GM04504 (cell line): ENCODE measurements at regions not wholly inside any gene's neighbourhood (a gene's known extent, or its start where the extent isn't known, plus 50 kb on each side); places are given as distances from the start of the nearest gene placed in this dataset.

ENCODE experiments used
- DNase-seq: peaks from one replicate; pipeline ENCODE4 v3.0.0-alpha.2; 2012; ENCODE audit warnings: low read depth

DNA sequence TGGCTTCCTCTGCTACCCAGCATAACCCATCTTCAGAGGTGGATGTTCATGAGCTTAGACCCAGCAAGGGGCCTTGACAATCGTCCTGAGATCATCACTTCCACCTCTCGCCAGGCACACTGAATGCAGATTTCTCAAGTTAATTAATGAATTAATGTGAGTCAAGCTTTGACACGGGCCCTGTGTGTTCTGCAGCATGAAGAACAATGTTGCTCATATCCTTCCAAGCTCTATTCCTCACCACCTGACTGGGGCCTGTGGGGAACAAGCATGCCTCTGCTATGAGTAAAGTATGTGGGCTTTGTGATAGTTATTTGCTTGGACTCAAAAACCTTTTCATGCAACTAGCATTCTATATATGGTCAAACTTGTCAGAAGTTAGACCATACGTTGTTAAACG lies 122.0 kb downstream of the SEC16B start:
- DNase-seq: no peak

DNA sequence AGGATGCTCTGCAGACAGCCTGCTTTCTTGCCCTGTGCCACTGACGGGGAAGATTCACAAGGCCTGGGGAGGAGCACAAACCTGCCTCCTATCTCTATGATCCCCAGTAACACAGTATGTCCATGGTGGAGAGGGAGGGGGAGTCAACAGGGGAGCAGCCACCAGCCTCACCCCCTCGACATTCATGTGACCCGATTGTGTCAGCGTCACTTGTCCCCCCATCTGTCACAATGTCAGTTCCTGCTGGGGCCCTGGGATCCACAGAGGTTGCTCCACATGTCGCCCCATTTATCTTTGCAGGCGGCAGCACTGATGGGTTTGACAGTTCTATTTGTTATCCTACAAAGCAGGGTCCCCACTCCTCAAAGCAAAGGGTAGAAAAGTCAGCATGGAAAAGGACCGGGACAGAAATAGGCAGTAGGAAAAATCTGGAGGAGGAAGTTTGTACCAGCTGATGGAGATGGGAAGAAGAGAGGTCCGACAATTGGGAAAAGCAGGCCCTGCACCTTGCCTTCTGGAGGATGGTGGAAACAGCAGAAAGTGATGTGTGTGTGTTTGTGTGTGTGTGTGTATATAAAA lies 130.9 kb downstream of the SEC16B start:
- no peak for DNase-seq

DNA sequence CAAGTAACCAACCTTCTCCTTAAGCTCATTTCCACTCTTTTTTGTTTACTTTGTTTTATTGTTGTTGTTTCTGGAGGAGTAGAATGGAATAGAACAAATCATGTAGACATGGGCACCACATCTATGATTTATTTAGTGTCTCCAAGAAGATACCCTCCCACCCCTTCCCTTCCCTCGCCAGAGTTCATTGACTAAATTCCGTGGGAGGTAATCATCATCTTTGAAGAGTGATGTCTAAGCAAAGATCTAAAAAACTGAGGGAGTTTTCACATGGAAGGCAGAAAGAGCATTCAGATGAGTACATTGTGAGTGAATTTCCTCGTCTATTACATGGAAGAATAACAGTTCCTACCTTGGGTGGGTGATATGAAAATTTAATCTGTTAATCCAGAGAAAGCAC lies 136.2 kb downstream of the SEC16B start:
- no peak for DNase-seq

DNA sequence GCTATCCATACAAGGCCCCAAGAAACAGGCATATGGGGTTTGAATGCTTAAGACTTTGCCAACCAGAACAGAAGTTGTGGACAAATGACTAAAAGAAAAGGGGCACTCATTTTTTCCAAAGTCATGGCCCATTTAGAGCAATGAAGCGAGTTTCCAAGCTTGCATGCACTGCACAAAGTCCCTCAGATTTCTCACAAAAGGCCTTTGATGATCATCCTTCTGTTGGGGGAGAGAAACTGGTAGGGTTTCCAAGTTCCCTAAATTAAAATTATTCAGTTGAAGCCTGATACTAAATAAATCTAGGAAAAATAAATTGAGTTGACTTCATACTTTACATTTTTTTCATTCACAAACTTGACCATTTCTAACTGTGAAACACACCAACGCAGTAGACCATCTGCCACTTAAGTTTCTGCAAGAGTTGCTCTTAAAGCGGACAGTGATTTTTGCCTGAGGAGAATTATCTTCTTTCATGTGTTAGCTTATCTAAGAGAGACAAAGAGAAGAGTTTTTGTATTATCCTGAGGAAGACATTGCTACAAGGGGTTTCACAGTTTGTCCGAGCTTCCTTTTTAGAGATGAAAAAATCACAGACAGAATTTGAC lies 139.2 kb downstream of the SEC16B start:
- DNase-seq: no peak

DNA sequence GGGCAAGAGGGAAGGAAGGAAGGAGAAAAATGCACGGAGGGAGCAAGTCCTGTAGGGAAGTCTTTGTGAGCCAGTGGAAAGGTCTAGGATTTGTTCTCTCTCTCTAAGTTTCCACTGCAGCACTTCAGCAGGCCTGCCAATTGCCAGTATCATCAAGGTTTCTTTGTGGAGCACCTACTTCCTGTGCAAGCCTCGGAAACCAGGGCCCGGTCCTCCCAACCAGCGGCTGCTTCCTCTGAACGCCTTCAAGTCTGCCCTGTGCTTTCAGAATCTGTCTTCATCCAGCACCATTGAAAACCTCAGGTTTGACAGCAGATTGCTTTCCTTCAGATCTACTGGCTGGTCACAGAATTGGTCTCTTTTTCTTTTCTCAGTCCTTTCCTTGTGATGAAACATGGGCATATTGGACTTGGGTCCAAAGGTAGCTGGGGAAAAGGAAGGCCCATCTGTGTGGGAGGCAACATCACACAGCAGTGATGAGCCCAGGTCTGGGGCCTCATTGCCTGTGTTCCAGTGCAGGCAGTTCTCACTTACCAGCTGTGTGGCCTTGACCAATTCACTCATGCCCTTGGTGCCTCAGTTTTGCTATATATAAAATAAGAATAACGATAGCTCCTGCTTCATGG lies 144.5 kb downstream of the SEC16B start:
- no peak for DNase-seq

DNA sequence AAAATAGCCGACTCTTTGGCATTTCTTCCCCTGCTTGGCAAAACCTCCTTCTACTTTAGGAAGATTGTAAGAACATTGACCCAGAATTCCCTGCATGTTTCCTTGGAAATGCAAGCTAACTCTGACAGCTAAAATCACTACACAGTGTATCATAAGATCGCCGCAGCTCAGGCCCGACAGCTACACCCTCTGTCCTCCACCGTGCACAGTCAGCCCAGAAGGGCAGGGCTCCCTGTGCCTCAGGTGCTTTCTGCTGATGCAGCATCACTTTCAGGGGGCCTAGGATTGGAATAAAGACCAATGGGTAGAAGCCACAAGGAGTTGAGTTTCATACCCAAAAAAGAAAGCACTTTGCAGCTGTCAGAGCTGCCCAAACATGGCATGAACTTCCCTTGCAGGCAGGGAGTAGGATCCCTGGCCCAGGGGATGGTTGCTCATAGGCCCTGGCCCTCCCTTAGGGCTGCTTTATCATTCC lies 145.3 kb downstream of the SEC16B start:
- DNase-seq: no peak

DNA sequence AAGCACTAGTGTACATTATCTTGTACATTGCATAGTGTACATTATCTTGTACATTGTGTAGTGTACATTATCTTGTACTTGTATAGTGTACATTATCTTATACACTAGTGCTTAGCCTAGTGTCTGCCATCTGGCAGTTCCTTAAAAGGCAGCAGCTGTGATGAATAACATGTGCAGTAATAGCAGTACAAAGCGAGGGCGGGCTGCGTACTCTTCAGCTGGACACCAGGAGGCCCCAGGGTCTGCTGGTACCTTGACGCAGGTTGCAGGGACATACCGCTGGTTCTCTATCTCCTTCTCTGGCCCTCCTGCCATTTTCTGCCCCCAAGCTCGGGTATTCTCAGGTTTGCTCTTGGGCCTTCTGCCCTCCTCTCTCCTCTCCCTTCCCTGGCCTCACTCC lies 149.6 kb downstream of the SEC16B start:
- no peak for DNase-seq

DNA sequence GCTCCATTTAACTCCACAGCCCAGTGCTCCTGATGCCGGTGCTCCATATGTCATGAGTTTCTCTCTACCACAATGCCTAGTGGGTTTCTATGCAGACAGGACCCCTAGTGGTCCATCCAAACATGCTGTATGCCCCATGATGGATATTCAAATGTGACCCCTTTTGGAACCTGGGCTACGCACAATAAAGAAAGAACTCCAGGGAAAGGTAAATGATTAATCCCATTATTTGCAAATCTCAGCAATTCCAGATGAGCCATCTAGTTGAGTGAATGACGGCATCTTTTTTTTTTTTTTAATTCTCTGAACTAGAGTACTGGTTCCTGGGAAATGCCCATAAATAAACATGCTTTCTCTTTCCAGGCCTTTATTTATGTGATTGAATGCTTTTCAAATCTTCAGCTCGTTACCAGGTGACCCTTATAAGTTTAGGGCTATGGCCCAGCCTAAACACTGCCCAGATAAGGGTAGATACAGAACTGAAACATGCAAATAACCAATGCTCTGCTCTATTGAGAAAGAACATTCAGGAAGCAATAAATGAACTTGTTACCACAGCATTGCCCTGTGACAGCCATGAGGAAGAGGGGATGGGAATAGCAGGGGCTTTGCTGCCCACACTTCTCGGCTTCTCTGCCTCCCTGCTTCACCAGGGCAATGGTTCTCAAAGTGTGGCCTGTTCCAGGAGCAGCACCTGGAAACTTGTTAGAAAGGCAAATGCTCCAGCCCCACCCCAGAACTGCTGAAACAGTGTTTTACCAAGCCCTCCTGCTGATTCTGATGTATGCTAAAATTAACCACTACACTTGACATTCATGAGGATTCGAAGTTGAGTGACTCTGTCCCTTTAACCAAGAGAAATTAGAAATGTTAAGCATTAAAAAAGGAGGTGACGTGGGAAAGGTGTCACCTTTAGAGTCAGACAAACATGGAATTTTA lies 151.7 kb downstream of the SEC16B start:
- no peak for DNase-seq

DNA sequence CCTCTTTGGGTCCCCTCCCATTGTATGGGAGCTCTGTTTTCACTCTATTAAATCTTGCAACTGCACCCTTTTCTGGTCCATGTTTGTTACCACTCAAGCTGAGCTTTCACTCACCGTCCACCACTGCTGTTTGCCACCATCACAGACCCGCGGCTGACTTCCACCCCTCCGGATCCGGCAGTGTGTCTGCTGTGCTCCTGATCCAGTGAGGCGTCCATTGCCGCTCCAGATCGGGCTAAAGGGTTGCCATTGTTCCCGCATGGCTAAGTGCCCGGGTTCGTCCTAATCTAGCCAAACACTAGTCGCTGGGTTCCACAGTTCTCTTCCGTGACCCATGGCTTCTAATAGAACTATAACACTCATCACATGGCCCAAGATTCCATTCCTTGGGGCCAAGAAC lies 157.2 kb downstream of the SEC16B start:
- DNase-seq: no peak

DNA sequence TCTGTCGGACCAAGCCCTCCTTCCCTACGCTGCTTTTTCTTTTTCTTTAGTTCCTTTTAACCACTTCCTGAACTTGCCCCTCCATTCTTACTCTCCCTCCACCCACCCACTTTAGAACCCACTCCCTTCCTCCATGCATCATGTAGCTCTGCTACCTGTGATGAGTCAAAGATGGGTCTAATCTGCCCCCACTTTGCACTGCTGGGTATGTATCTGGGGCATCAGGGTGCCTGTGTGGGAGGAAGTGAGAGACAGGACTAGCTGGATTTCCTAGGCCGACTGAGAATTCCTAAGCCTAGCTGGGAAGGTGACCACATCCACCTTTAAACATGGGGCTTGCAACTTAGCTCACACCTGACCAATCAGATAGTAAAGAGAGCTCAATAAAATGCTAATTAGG lies 157.7 kb downstream of the SEC16B start:
- no peak for DNase-seq

DNA sequence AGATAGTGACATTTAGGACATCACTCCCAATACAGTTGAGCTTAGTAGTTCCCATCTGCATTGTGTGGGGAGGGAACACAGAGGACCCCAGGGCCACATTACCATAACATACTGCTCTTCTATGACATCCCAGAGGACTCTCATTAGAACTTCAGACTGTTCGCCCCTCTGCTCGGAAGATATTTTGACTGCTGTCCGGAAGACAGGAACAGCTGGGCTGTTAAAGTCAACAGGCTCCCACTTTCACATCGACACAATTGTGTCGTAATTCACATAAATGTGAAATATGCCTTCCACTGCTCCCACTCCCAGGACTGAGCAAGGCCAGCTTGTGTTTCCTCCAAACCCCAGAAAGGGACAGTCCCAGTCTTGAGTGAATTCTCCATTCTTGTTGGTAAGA lies 158.4 kb downstream of the SEC16B start:
- DNase-seq: no peak

DNA sequence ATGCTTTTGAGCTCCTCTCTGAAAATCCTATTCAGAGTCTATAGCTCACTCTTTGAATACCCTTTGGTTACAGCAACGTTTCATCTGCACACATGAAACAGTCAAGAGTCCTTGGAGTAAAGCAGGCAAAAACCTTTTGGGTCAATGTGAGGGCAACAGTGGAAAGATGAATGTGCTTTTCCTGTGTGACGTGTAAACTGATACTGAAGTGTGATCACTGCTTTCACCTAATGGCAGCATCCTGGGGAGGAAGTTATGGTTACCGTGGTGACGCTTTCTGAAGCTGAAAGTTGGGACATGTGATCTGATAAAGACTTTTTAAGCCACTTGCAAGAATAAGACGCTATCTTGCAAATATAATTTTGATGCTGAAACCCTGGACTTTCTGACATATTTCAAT lies 160.0 kb downstream of the SEC16B start:
- DNase-seq: no peak

DNA sequence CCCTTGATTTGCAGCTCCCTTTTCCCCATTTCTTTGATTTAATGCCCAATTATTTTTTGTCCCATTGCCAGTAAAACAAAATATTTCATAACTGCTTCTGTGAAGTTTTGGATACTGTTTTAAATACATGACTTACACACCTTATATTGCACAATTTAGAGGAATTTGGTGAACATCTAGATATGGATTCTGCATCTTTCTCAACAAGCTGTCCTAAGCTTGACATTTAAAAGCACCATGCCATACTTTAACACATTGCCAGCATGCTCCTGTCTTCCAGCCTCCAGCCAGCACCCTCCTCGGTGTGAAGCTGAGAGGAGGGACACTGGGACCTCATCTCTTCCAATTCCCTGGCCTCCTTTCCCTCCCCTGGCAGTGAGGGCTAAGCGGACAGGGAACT lies 167.6 kb downstream of the SEC16B start:
- DNase-seq: no peak

DNA sequence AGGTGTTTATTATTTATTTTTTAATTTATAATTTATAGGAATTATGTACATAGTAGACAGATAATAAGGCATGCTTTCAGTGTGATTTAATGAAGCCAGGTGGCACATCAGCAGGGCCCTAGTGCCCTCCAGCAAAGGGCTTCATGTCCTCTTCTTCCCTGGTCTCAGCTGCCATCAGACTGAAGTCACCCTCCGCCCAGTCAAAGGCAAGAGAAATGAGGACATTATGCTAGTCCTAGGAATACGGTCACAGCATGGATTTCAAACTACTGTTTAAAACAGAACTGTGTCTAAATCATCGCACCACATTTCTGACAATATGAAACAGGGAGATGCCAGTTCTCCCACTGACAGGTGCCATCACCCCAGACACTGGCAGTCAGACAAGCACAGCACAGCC lies 168.1 kb downstream of the SEC16B start:
- DNase-seq: no peak

DNA sequence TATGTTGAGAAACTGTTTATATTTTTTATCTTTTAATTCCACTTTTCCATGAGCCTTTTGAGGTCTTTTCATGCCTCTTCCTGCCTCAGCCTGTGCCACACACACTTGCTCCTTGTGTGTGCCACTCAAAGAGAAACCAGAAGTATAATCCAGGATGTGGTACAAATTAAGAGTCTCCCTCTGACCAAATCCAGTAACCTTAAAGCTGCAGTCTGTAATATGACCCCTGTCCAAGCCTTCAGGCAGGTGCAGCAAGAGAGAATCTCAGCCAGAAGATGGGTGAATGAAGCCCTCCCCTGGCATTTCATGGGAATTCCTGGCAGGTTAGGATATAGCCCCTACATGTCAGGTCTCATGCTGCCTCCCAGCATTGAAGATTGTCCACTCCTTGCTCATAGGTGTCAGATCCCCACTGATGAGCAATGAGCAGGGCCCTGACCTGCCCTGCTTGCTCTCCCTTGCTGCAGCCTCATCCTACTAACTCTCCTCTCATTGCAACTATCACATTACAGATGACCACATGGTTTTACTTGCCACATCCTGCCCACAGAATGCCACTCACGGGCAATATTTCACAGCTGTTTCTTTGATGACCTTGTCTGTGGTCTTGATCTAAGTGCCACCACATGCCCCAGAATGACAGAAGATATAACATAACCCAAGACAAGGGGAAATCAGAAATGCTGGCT lies 169.3 kb downstream of the SEC16B start:
- DNase-seq: peak; percentile 10

DNA sequence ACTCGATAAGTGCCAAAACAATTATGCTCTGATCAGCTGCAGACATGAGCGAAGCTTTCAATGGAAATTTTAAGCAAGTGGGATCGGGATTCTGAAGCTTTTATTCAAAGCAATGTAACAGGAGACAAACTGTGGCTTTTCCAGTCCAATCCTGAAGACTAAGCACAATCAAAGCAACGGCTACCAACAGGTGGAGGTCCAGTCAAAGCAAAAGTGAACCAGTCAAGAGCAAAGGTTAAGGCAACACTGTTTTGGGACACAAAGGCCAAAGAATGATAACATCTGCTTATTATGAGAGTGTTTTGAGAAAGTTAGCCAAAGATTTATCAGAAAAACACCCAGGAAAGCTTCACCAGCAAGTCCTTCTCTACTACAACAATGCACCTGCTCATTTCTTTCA lies 170.1 kb downstream of the SEC16B start:
- DNase-seq: no peak

DNA sequence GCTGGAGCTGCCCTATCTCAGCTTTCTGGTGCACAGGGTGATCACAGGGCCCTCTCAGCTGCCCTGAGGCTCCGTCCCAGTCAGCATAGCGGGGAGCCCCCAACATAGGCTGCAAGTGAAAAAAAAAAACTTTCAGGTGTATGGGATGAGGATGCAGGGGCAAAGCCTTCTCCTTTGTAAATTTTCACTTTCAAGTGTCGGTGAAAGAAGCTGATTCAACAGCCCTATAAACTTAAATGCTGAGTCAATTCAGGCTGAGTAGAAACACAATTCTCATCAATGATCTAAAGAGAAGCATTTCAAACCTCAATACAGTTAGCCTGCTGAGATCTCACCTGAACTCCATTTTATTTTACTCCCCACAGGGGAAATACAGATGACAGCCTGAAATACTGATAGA lies 171.2 kb downstream of the SEC16B start:
- DNase-seq: no peak

DNA sequence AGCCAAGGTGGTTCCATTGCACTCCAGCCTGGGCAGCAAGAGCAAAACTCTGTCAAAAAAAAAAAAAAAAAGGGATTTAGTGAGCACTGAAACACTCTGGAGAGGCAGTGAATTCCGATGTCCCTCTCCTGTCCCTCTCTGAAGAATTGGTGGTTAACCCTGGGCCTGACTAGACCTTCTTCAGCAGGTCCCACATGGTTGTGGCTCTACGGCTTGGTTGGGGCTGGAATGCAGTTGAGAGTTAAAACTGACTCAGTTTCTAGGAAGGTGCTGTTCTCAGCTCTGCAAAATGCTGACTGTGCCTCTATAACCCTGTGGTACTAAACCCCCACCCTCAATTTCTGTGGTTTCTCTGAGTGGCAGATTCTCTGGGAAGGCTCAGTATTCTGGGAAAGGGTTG lies 173.3 kb downstream of the SEC16B start:
- no peak for DNase-seq

DNA sequence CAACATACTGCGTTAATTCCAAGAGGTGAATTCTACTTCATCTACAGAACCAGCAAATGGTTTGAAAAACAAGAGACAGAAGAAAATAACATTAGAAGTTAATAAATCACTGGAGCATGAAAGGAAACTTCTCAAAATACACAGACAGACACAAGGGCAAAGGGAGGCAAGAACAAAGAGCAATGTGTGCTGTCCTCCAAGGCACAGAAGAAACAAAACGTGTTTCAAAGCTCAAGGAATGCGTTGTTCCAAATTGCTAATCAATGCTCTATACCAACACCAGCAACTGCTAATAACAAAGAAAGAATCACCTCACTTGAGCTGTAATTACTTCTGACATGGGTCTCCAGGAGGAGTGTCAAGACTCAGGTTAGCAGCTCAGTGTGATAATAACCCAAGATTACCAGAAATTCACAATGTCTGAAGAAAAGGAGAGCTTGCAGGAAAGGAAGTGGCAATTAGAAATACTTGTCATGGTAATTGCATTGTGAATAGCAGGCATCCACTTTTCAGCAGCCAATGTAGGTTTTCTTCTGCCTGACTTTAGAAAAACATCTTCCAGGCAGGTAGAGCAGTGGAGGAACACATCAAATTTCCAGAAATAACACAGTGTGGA lies 175.4 kb downstream of the SEC16B start:
- no peak for DNase-seq

DNA sequence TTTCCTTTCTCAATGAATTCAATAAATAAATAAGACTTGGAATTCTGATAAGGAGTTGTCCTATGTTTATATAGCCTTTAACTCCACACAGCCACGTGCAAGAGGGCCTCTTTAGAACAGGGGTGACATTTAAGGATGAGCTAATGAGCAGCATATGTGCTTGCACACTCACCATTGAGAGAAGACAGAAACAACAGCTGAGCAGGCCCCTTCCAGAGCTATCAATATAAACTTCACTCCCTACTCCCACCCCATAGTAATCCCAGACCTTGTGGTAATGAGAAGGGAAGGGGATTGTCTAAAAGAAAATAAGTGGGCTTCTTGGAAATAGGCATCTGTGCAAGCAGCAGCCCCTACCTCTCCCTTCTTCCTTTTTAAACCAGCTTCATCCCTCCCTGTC lies 176.0 kb downstream of the SEC16B start:
- no peak for DNase-seq

DNA sequence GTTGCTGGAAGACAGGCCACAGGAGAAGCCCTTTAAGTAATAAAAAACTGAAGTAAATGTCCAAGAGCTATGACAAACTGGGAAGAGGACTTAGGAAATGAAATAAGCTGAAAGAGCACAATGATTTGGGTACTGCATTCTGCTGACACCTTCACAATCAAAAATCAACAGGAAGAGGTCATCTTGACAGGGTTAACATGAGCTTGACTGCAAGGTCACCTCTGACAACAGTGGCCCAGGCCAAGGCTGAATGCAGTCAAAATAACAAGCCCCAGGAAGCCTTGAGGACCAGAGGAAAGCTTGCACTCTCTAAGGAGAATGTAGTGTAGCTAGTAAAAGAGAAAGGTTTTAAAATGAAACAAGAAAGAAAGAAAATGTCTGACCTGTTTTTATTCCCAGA lies 179.3 kb downstream of the SEC16B start:
- DNase-seq: no peak

DNA sequence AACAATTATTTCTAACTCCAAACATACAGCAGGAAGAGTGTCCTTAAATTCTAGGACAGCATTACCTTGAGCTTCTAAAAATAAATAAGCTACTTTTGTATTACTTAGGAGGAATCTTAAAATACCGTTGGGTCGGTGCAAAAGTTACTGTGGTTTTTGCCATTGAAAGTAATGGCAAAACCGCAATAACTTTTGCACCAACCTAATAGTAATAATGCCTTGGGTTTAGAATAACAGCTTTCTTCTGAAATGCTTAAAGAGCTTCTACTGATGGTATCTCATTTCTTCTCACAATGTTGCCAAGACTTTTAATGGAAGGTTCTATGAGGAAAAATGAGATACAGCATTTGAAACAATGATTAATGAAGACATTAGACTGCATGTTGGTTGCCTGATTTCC lies 179.9 kb downstream of the SEC16B start:
- DNase-seq: no peak
